Head of caudate nucleus (tissue), 42 donors: ENCODE measurements at regions not wholly inside any gene's neighbourhood (a gene's known extent, or its start where the extent isn't known, plus 50 kb on each side); places are given as distances from the start of the nearest gene placed in this dataset.

Experiments used
- DNase-seq, 42 donors: peaks; one replicate each; pipeline versions ENCODE4 v3.0.0 to v3.0.0-alpha.2; 2020 to 2021; ENCODE audit warnings: mixed read lengths in 7 of 42
- intact Hi-C: fragments of 100-400 bp; cut with DNase I; formaldehyde crosslinking; loops from one replicate; pipeline ENCODE4 v1.15.0; 2022

DNA sequence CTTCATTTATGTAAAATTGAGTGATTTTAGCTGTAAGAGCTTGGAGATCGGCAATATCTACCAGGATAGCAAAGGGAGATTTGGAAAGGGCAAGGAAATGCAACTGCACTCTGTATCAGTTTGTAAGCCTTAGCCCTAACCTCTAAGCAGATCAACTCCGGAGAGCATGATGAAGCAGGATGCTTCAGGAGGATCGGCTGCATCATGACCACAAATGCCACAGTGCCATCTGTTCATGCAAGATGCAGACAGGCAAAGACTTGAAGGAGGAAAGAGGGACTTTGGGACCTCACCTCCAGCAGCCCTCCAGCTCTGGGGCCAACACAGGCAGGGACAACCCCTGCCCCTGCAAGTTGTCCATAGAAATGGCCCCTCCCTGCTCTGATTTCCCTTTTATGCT is 377.6 kb upstream of the GATB start:
- no peak for DNase-seq
- intact Hi-C loops, result no loop called here

- no peak for DNase-seq
- intact Hi-C loops, result no loop called here
Observed at GRCh38 chr4:152132776-152133175, 372.0 kb upstream of the GATB start.

DNA sequence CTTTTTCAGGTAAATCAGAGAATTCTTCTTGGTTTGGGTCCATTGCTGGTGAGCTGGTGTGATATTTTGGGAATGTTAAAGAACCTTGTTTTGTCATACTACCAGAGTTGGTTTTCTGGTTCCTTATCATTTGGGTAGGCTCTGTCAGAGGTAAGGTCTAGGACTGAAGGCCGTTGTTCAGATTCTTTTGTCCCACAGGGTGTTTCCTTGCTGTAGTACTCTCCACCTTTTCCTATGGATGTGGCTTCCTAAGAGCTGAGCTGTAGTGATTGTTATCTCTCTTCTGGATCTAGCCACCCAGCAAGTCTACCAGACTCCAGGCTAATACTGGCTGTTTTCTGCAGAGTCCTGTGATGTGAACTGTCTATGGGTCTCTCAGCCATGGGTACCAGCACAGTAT is 367.5 kb upstream of the GATB start:
- intact Hi-C loops, result no loop called here
- DNase-seq, result no peak

DNA sequence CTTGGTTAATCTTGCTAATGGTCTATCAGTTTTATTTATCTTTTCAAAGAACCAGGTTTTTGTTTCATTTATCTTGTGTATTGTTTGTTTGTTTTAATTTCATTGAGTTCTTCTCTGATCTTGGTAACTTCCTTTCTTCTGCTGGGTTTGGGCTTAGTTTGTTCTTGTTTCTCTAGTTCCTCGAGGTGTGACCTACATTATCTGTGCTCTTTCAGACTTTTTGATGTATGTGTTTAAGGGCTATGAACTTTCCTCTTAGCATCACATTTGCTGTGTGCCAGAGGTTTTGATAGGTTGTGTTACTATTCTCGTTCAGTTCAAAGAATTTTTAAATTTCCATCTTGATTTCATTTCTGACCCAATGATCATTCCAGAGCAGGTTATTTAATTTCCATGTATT is 365.4 kb upstream of the GATB start:
- no peak for DNase-seq

GRCh38 chr4:152118819-152119553 is 358.2 kb upstream of the GATB start:
- DNase-seq, result no peak
- intact Hi-C loops, result no loop called here

More for the DNA sequence above, 365.4 kb upstream of the GATB start:
- intact Hi-C loops, result no loop called here

GRCh38 chr4:152117933-152118507 is 357.2 kb upstream of the GATB start:
- DNase-seq, result no peak
- intact Hi-C loops, result no loop called here

- no peak for DNase-seq
- intact Hi-C loops, result no loop called here
Observed at GRCh38 chr4:152117520-152117919, 356.7 kb upstream of the GATB start.

DNA sequence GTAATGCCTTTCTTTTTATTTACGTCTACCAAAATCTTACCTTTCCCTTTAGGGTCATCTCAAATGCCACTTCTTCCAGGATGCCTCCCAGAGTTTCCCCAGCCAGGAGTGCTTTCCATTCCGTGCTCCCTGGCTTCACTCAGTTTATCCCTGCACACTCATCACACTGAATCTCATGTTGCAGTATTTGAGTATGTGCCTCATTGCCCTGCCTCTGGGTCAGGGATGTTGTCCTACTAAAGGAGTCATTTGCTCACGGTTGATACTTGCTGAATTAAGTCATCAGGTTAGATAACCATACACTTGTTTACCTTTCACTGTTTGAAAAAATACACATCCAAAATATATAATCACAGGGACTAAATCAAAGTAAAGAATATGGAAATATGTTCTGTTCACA is 356.2 kb upstream of the GATB start:
- intact Hi-C loops, result no loop called here
- no peak for DNase-seq

- intact Hi-C loops, result no loop called here
Observed at GRCh38 chr4:152115794-152116193, 355.0 kb upstream of the GATB start.

DNA sequence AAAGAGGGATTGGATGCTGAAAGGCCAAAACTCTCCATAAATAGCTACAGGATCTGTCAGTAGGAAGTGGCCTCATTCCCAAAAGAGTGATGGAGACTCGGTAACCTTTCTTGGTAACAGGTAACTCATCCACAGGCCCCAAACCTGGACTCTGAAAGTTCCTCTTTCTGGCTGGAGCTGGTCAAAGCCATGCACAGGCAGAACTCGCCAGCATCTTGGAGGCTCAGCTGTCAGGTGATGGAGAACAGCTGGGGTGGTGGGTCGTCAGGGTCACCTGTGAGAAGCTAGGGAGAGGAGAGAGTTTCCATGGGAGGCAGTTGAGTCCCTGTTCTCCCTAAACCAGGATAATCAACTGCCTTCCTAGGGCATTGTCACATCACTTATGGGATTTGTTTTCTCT is 354.3 kb upstream of the GATB start:
- DNase-seq, result no peak
- intact Hi-C loops, result no loop called here

More at GRCh38 chr4:152115794-152116193, 355.0 kb upstream of the GATB start:
- DNase-seq, result no peak

- peak in 2 of 42 donors; percentile 15 to 61 for DNase-seq
- intact Hi-C loops, result no loop called here
Observed at GRCh38 chr4:152114562-152114961, 353.8 kb upstream of the GATB start.

DNA sequence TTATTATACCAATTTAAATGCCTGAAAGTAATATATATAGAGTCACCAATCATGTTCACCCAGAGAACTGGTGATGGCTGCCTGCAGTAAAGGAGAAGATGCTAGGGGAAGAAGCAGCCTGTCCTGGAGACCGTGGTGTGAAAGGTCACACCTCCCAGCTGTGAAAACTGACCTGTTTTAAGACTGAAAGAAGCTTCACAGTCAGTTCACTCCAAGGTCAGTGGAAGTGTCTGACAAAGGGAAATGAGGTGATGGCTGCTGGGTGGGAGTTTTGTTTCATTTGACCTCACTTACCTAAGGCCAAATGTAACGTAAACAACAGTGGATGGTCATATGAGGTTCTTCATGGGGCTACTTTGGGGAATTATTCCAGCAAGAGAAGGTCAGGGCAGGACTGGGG is 352.1 kb upstream of the GATB start:
- intact Hi-C loops, result no loop called here
- DNase-seq, result no peak

GRCh38 chr4:152112190-152112589 is 351.4 kb upstream of the GATB start:
- intact Hi-C loops, result no loop called here
- no peak for DNase-seq

- intact Hi-C loops, result no loop called here
- no peak for DNase-seq
Observed at GRCh38 chr4:152110780-152111179, 350.0 kb upstream of the GATB start.

DNA sequence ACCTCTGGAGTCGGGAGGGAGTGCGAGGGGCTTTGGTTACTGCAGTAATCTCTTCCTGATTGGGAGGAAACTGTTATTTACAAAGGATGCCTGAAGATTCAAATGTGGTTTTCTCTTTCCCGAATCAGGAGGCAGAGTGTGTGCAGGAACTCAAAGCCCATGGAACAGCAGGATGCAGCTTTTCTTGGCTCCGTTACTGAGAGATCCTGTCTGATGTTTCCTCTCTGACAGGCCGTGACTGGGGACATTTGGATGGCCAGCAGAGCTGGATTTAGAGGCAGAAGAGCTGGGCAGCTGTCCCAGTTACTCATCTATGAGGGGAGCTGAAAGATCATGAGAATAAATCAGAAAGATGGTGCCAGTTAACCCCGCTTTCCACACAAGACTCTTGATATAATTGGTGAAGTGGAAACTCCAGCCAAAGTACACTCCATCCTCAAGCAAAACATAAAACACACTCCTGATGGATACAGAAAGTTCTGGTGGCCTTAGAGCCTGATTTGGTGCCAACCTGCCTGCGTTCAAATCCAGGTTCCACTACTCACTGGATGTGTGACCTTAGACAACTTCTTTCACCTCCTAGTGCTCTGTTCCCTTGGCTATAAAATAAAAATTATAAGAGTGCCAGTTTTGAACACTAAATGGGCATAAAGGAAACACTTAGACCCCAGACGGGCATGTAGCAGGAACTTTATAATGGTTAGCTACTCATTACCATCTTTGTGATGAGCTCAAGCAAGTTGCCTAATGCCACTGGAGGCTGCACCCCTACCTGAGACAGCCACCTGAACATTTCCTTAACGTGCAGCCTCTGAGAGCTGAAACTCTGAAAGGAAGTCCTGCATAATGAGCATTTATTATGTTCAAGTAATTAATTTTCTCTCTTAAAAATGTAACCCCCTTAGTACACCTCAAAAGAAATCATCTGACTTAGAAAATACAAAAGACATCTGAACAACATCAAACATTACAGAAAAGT is 349.0 kb upstream of the GATB start:
- DNase-seq, result peak in 2 of 42 donors; percentile 16 to 38
- intact Hi-C loops, result no loop called here

GRCh38 chr4:152107736-152108500 is 347.1 kb upstream of the GATB start:
- DNase-seq, result peak in 1 of 42 donors; percentile 41
- intact Hi-C loops, result no loop called here

GRCh38 chr4:152106781-152107321 is 346.0 kb upstream of the GATB start:
- DNase-seq, result no peak
- intact Hi-C loops, result no loop called here

- DNase-seq, result peak; percentile 37 to 92 (median 72)
- intact Hi-C loops, result no loop called here
Observed at GRCh38 chr4:152106113-152106763, 345.4 kb upstream of the GATB start.
